Trophoblast cell (in vitro differentiated cells and primary cell): ENCODE measurements at regions not wholly inside any gene's neighbourhood (a gene's known extent, or its start where the extent isn't known, plus 50 kb on each side); places are given as distances from the start of the nearest gene placed in this dataset.

Experiments
- DNase-seq, 2 donors: peaks; one replicate each; pipeline ENCODE4 v3.0.0-alpha.2; 2016
- H2AFZ ChIP-seq: 2 replicates; pipeline ENCODE4 v1.6.1; 2013; ENCODE audit warnings: low read length, moderate library complexity, mild to moderate bottlenecking; ENCODE audit not compliant: insufficient read depth, poor library complexity
- H2AK5ac ChIP-seq: 2 replicates; pipeline ENCODE4 v1.6.1; 2013; ENCODE audit warnings: mild to moderate bottlenecking, low read length
- H2BK120ac ChIP-seq: 2 replicates; pipeline ENCODE4 v1.6.1; 2013; ENCODE audit warnings: low read length, mild to moderate bottlenecking, moderate library complexity; ENCODE audit not compliant: insufficient read depth, poor library complexity
- H2BK12ac ChIP-seq: 2 replicates; pipeline ENCODE4 v1.6.1; 2013; ENCODE audit warnings: mild to moderate bottlenecking, low read length, moderate library complexity
- H2BK5ac ChIP-seq: 2 replicates; pipeline ENCODE4 v1.6.1; 2013; ENCODE audit warnings: low read length, low read depth, moderate library complexity, mild to moderate bottlenecking; ENCODE audit not compliant: poor library complexity
- H3K14ac ChIP-seq: 2 replicates; pipeline ENCODE4 v1.6.1; 2013; ENCODE audit warnings: mild to moderate bottlenecking, low read length
- H3K18ac ChIP-seq: 2 replicates; pipeline ENCODE4 v1.6.1; 2013; ENCODE audit warnings: mild to moderate bottlenecking, low read length
- H3K23ac ChIP-seq: 2 replicates; pipeline ENCODE4 v1.6.1; 2013; ENCODE audit warnings: low read length
- H3K27ac ChIP-seq: 2 replicates; pipeline ENCODE4 v1.5.1; 2013; ENCODE audit warnings: low read depth, mild to moderate bottlenecking, inconsistent platforms, low read length, moderate library complexity
- H3K27me3 ChIP-seq: 2 replicates; pipeline ENCODE4 v1.6.1; 2013; ENCODE audit warnings: inconsistent platforms, mild to moderate bottlenecking, low read length, moderate library complexity; ENCODE audit not compliant: insufficient read depth
- H3K36me3 ChIP-seq, 2 experiments: 1 replicate in 1 of 2; 2 replicates in 1 of 2; pipeline ENCODE4 v1.6.1; 2013; ENCODE audit warnings: low read length in 2 of 2, mild to moderate bottlenecking in 2 of 2, moderate library complexity in 1 of 2; ENCODE audit not compliant: insufficient read depth in 2 of 2, control insufficient read depth in 1 of 2
- H3K4ac ChIP-seq: 2 replicates; pipeline ENCODE4 v1.6.1; 2013; ENCODE audit warnings: low read depth, mild to moderate bottlenecking, low read length, moderate library complexity
- H3K4me1 ChIP-seq, 2 experiments: 1 replicate in 1 of 2; 2 replicates in 1 of 2; pipeline ENCODE4 v1.6.1; 2013; ENCODE audit warnings: low read length in 2 of 2, mild to moderate bottlenecking in 2 of 2, moderate library complexity in 1 of 2; ENCODE audit not compliant: insufficient read depth in 2 of 2, control insufficient read depth in 1 of 2
- H3K4me2 ChIP-seq: 2 replicates; pipeline ENCODE4 v1.6.1; 2013; ENCODE audit warnings: inconsistent platforms, mild to moderate bottlenecking, low read length, moderate library complexity
- H3K4me3 ChIP-seq: 2 replicates; pipeline ENCODE4 v1.5.1; 2013; ENCODE audit warnings: mild to moderate bottlenecking, low read depth, low read length, inconsistent platforms
- H3K79me1 ChIP-seq: one replicate; pipeline ENCODE4 v1.6.1; 2013; ENCODE audit warnings: low read length
- H3K79me2 ChIP-seq: 2 replicates; pipeline ENCODE4 v1.6.1; 2013; ENCODE audit warnings: low read length, mild to moderate bottlenecking; ENCODE audit not compliant: control insufficient read depth, insufficient read depth, poor library complexity
- H3K9ac ChIP-seq: 2 replicates; pipeline ENCODE4 v1.6.1; 2013; ENCODE audit warnings: mild to moderate bottlenecking, low read length
- H3K9me3 ChIP-seq: 2 replicates; pipeline ENCODE4 v1.6.1; 2013; ENCODE audit warnings: low read depth, mild to moderate bottlenecking, control low read depth, inconsistent platforms, low read length; ENCODE audit not compliant: insufficient read depth
- H4K12ac ChIP-seq: 2 replicates; pipeline ENCODE4 v1.6.1; 2013; ENCODE audit warnings: low read depth, mild to moderate bottlenecking, low read length, moderate library complexity
- H4K8ac ChIP-seq: 2 replicates; pipeline ENCODE4 v1.6.1; 2013; ENCODE audit warnings: low read depth, mild to moderate bottlenecking, low read length, moderate library complexity
- H4K91ac ChIP-seq: one replicate; pipeline ENCODE4 v1.6.1; 2013; ENCODE audit warnings: low read depth, mild to moderate bottlenecking, low read length, moderate library complexity
- WGBS: extraction: QIAGEN DNeasy Blood & Tissue Kit; methylation state at CpG from one replicate; pipeline ENCODE4 v1.1.7; 2013; ENCODE audit warnings: missing lambda C conversion rate; ENCODE audit not compliant: insufficient read length, insufficient coverage; ENCODE audit errors: extremely low coverage; 5-methylcytosine and 5-hydroxymethylcytosine counted together

GRCh38 chr10:107577221-107577620 lies 412.7 kb upstream of the SORCS1 start:
- Histone ChIP-seq H4K12ac (no peak overlapping the region), H3K23ac (no peak overlapping the region), H2AK5ac (no peak overlapping the region), H3K79me2 (no peaks in the 10 kb centered on the region), H2BK12ac (no peak overlapping the region), H3K27me3 (no peaks in the 10 kb centered on the region), H3K9ac (no peak overlapping the region), H3K36me3 (no peaks in the 10 kb centered on the region), H3K18ac (no peak overlapping the region), H3K4me2 (no peak overlapping the region), H3K4me3 (no peak overlapping the region), H3K14ac (no peak overlapping the region), H2AFZ (no peak overlapping the region), H2BK5ac (no peak overlapping the region), H4K8ac (no peak overlapping the region), H3K4ac (no peak overlapping the region), H4K91ac (no peak overlapping the region), H3K79me1 (no peaks in the 10 kb centered on the region), H3K9me3 (no peaks in the 10 kb centered on the region), H3K27ac (no peak overlapping the region), H2BK120ac (no peak overlapping the region), H3K4me1 (no peaks in the 10 kb centered on the region)
- DNase-seq = no peak
- WGBS = no CpG with 5 or more reads among the region's 2 CpGs

- H2AK5ac ChIP-seq = no peak overlapping the region
- no peak overlapping the region for H3K4me3 ChIP-seq
- no peak overlapping the region for H4K12ac ChIP-seq
- H2BK12ac ChIP-seq = no peak overlapping the region
- DNase-seq = no peak
- no peaks in the 10 kb centered on the region for H3K27me3 ChIP-seq
- no peak overlapping the region for H3K23ac ChIP-seq
- no peak overlapping the region for H2BK5ac ChIP-seq
- no peak overlapping the region for H2AFZ ChIP-seq
- no peaks in the 10 kb centered on the region for H3K9me3 ChIP-seq
- H2BK120ac ChIP-seq = no peak overlapping the region
- H4K8ac ChIP-seq = no peak overlapping the region
- no peaks in the 10 kb centered on the region for H3K79me2 ChIP-seq
- H3K18ac ChIP-seq = no peak overlapping the region
- no peak overlapping the region for H3K4ac ChIP-seq
- H3K14ac ChIP-seq = no peak overlapping the region
- H3K4me1 ChIP-seq = no peaks in the 10 kb centered on the region
- no peak overlapping the region for H3K4me2 ChIP-seq
- no peak overlapping the region for H4K91ac ChIP-seq
- no peaks in the 10 kb centered on the region for H3K36me3 ChIP-seq
- H3K79me1 ChIP-seq = no peaks in the 10 kb centered on the region
- WGBS = no CpG with 5 or more reads among the region's 2 CpGs
- H3K27ac ChIP-seq = no peak overlapping the region
- H3K9ac ChIP-seq = no peak overlapping the region
These were observed 412.2 kb upstream of the SORCS1 start for GRCh38 chr10:107576746-107577145.

- Histone ChIP-seq H3K36me3 (no peaks in the 10 kb centered on the region), H3K4ac (no peak overlapping the region), H3K18ac (no peak overlapping the region), H3K4me1 (no peaks in the 10 kb centered on the region), H3K79me1 (no peaks in the 10 kb centered on the region), H2AK5ac (no peak overlapping the region), H4K91ac (no peak overlapping the region), H2BK5ac (no peak overlapping the region), H2BK120ac (no peak overlapping the region), H3K27me3 (no peaks in the 10 kb centered on the region), H3K23ac (no peak overlapping the region), H3K79me2 (no peaks in the 10 kb centered on the region), H3K9ac (no peak overlapping the region), H3K9me3 (no peaks in the 10 kb centered on the region), H2BK12ac (no peak overlapping the region), H3K4me3 (no peak overlapping the region), H2AFZ (no peak overlapping the region), H4K12ac (no peak overlapping the region), H3K14ac (no peak overlapping the region), H3K4me2 (no peak overlapping the region), H3K27ac (no peak overlapping the region), H4K8ac (no peak overlapping the region)
- no peak for DNase-seq
These were observed 400.5 kb upstream of the SORCS1 start for GRCh38 chr10:107565014-107565413.

- Histone ChIP-seq H4K91ac (no peak overlapping the region), H2BK5ac (no peak overlapping the region), H2BK120ac (no peak overlapping the region), H2AFZ (no peak overlapping the region), H3K4ac (no peak overlapping the region), H3K79me1 (no peaks in the 10 kb centered on the region), H3K14ac (no peak overlapping the region), H3K27me3 (no peaks in the 10 kb centered on the region), H2BK12ac (no peak overlapping the region), H3K9ac (no peak overlapping the region), H3K18ac (no peak overlapping the region), H3K36me3 (no peaks in the 10 kb centered on the region), H3K9me3 (no peaks in the 10 kb centered on the region), H2AK5ac (no peak overlapping the region), H4K8ac (no peak overlapping the region), H3K79me2 (no peaks in the 10 kb centered on the region), H3K4me2 (no peak overlapping the region), H4K12ac (no peak overlapping the region), H3K27ac (no peak overlapping the region), H3K4me3 (no peak overlapping the region), H3K23ac (no peak overlapping the region), H3K4me1 (no peaks in the 10 kb centered on the region)
- DNase-seq = no peak
These were observed 396.7 kb upstream of the SORCS1 start for GRCh38 chr10:107561136-107561650.
